HG02763 (cell line): ENCODE measurements at regions not wholly inside any gene's neighbourhood (a gene's known extent, or its start where the extent isn't known, plus 50 kb on each side); places are given as distances from the start of the nearest gene placed in this dataset.

Experiments
- ATAC-seq: cut with Tn5 transposase; IDR thresholded peaks from one replicate; pipeline ENCODE4 v1.9.1; 2021; ENCODE audit warnings: mild to moderate bottlenecking, moderate library complexity; ENCODE audit not compliant: unreplicated experiment

- no peak for ATAC-seq
Measured at GRCh38 chr6:139828751-139829519, 454.5 kb upstream of the CITED2 start.

- ATAC-seq: no peak
Measured at GRCh38 chr6:139825935-139826374, 451.5 kb upstream of the CITED2 start.

- no peak for ATAC-seq
Measured at GRCh38 chr6:139824864-139825263, 450.4 kb upstream of the CITED2 start.

GRCh38 chr6:139823808-139824126, 449.3 kb upstream of the CITED2 start:
- ATAC-seq: no peak

- no peak for ATAC-seq
Measured at GRCh38 chr6:139823099-139823807, 448.8 kb upstream of the CITED2 start.

GRCh38 chr6:139821676-139822223, 447.3 kb upstream of the CITED2 start:
- ATAC-seq: no peak

- ATAC-seq: no peak
Measured at GRCh38 chr6:139820210-139820609, 445.8 kb upstream of the CITED2 start.

- no peak for ATAC-seq
Measured at GRCh38 chr6:139819776-139820175, 445.3 kb upstream of the CITED2 start.

GRCh38 chr6:139812939-139813338, 438.5 kb upstream of the CITED2 start:
- ATAC-seq: no peak

GRCh38 chr6:139801571-139802321, 427.3 kb upstream of the CITED2 start:
- no peak for ATAC-seq

- peak; percentile 67 for ATAC-seq
Measured at GRCh38 chr6:139800837-139801236, 426.4 kb upstream of the CITED2 start.

- ATAC-seq: no peak
Measured at GRCh38 chr6:139790527-139790926, 416.1 kb upstream of the CITED2 start.

- no peak for ATAC-seq
Measured at GRCh38 chr6:139784222-139784769, 409.8 kb upstream of the CITED2 start.

GRCh38 chr6:139779988-139780774, 405.7 kb upstream of the CITED2 start:
- no peak for ATAC-seq

- ATAC-seq: no peak
Measured at GRCh38 chr6:139778688-139779087, 404.2 kb upstream of the CITED2 start.

GRCh38 chr6:139778106-139778505, 403.7 kb upstream of the CITED2 start:
- ATAC-seq: no peak

GRCh38 chr6:139777202-139777970, 402.9 kb upstream of the CITED2 start:
- ATAC-seq: no peak

GRCh38 chr6:139776041-139776440, 401.6 kb upstream of the CITED2 start:
- ATAC-seq: no peak

- ATAC-seq: no peak
Measured at GRCh38 chr6:139768196-139768595, 393.7 kb upstream of the CITED2 start.

- no peak for ATAC-seq
Measured at GRCh38 chr6:139766796-139767195, 392.3 kb upstream of the CITED2 start.
